OCI-LY7 (cell line): ENCODE measurements at regions not wholly inside any gene's neighbourhood (a gene's known extent, or its start where the extent isn't known, plus 50 kb on each side); places are given as distances from the start of the nearest gene placed in this dataset.

Source experiments
- BruUV-seq: library from RNA; stranded (reverse); fragments of 400-500 nt; replicated peaks from 2 replicates; lab custom pipeline; 2021; lab: Mats Ljungman, UMichigan
- CTCF ChIA-PET: fragments of 300-600 bp; sonication (Branson Sonifier 250); formaldehyde crosslinking; loops from one replicate; lab custom pipeline; 2022; ENCODE audit warnings: antibody characterized with exemption; ENCODE audit not compliant: unreplicated experiment; lab: Charles Lee
- POLR2A ChIA-PET: fragments of 300-600 bp; sonication (Branson Sonifier 250); formaldehyde crosslinking; loops from one replicate; lab custom pipeline; 2022; ENCODE audit warnings: antibody characterized with exemption; lab: Charles Lee
- DNase-seq: peaks from one replicate; pipeline ENCODE4 v3.0.0-alpha.2; 2015; ENCODE audit warnings: low spot score
- H2AFZ ChIP-seq: fragments of 200-600 bp; sonication (generic), shearing (Covaris generic); 2 replicates; pipeline ENCODE4 v1.6.1; 2014; ENCODE audit warnings: mild to moderate bottlenecking, antibody characterized with exemption, low read length, moderate library complexity
- H3K27ac ChIP-seq: fragments of 200-600 bp; sonication (generic); 2 replicates; pipeline ENCODE4 v1.5.1; 2014; ENCODE audit warnings: mixed run types, low read depth, mild to moderate bottlenecking, moderate library complexity, low read length, inconsistent platforms; ENCODE audit not compliant: poor library complexity, severe bottlenecking
- H3K36me3 ChIP-seq: fragments of 200-600 bp; sonication (generic); 2 replicates; pipeline ENCODE4 v1.6.1; 2014; ENCODE audit warnings: mild to moderate bottlenecking, antibody characterized with exemption, low read length, moderate library complexity, mixed read lengths; ENCODE audit not compliant: insufficient read depth
- H3K4me1 ChIP-seq: fragments of 200-600 bp; sonication (generic); 2 replicates; pipeline ENCODE4 v1.5.1; 2014; ENCODE audit warnings: mild to moderate bottlenecking, low read length; ENCODE audit not compliant: insufficient read depth, poor library complexity, severe bottlenecking
- H3K4me2 ChIP-seq: fragments of 200-600 bp; sonication (generic); 2 replicates; pipeline ENCODE4 v1.6.1; 2014; ENCODE audit warnings: mild to moderate bottlenecking, low read length
- H3K4me3 ChIP-seq: fragments of 200-600 bp; sonication (generic); 2 replicates; pipeline ENCODE4 v1.5.1; 2014; ENCODE audit warnings: mild to moderate bottlenecking, low read depth, low read length; ENCODE audit not compliant: poor library complexity, severe bottlenecking
- H3K79me2 ChIP-seq: fragments of 200-600 bp; sonication (generic); 2 replicates; pipeline ENCODE4 v1.6.1; 2016; ENCODE audit warnings: low read depth, mild to moderate bottlenecking, low read length, moderate library complexity, mixed read lengths; ENCODE audit not compliant: insufficient read depth
- H3K9me2 ChIP-seq: fragments of 200-600 bp; sonication (generic); 2 replicates; pipeline ENCODE4 v1.6.1; 2016; ENCODE audit warnings: mild to moderate bottlenecking, low read length, mixed read lengths; ENCODE audit not compliant: insufficient read depth
- H3K9me3 ChIP-seq: fragments of 200-600 bp; sonication (generic); 2 replicates; pipeline ENCODE4 v1.6.1; 2014; ENCODE audit warnings: mild to moderate bottlenecking, mixed run types, low read length, mixed read lengths
- H4K20me1 ChIP-seq: fragments of 200-600 bp; sonication (generic); 2 replicates; pipeline ENCODE4 v1.6.1; 2014; ENCODE audit warnings: mild to moderate bottlenecking, antibody characterized with exemption, low read length, moderate library complexity, mixed read lengths; ENCODE audit not compliant: insufficient read depth
- CTCF ChIP-seq: fragments of 200-600 bp; sonication (generic); conservative IDR thresholded peaks from 2 replicates; pipeline ENCODE4 v1.5.1; 2014; ENCODE audit warnings: mild to moderate bottlenecking, antibody characterized with exemption, low read length, moderate library complexity, mixed read lengths
- EZH2phosphoT487 ChIP-seq: fragments of 200-600 bp; sonication (generic); IDR thresholded peaks from 2 replicates; pipeline ENCODE4 v1.6.1; 2018; ENCODE audit warnings: low read depth, borderline replicate concordance, mild to moderate bottlenecking, mixed run types, antibody characterized with exemption, low read length, moderate library complexity, mixed read lengths
- intact Hi-C: fragments of 100-400 bp; cut with micrococcal nuclease; formaldehyde crosslinking; loops from one replicate; pipeline ENCODE4 v1.10.0; 2022; ENCODE audit not compliant: unreplicated experiment

GRCh38 chr5:5633579-5633978 lies 211.1 kb downstream of the ICE1 start:
- Histone ChIP-seq H4K20me1 (no peaks in the 10 kb centered on the region), H3K9me3 (no peaks in the 10 kb centered on the region), H3K9me2 (no peaks in the 10 kb centered on the region), H3K36me3 (no peaks in the 10 kb centered on the region), H3K27ac (no peak overlapping the region), H3K4me1 (no peaks in the 10 kb centered on the region), H2AFZ (no peak overlapping the region), H3K4me2 (no peak overlapping the region), H3K79me2 (no peaks in the 10 kb centered on the region), H3K4me3 (no peak overlapping the region)
- DNase-seq: no peak
- no TSS peak for BruUV-seq
- TF ChIP-seq EZH2phosphoT487 (no peak), CTCF (no peak)
- POLR2A ChIA-PET: no interaction called here
- intact Hi-C loops: no loop called here
- CTCF ChIA-PET: no interaction called here

GRCh38 chr5:5632678-5633077 lies 210.2 kb downstream of the ICE1 start:
- Histone ChIP-seq H3K4me1 (no peaks in the 10 kb centered on the region), H3K9me3 (no peaks in the 10 kb centered on the region), H2AFZ (no peak overlapping the region), H3K36me3 (no peaks in the 10 kb centered on the region), H4K20me1 (no peaks in the 10 kb centered on the region), H3K4me2 (no peak overlapping the region), H3K27ac (no peak overlapping the region), H3K9me2 (no peaks in the 10 kb centered on the region), H3K79me2 (no peaks in the 10 kb centered on the region), H3K4me3 (no peak overlapping the region)
- no TSS peak for BruUV-seq
- no peak for TF ChIP-seq CTCF
- no peak for TF ChIP-seq EZH2phosphoT487
- ChIA-PET POLR2A (no interaction called here), CTCF (no interaction called here)
- intact Hi-C loops: no loop called here
- no peak for DNase-seq

- Histone ChIP-seq H3K4me3 (no peak overlapping the region), H3K79me2 (no peaks in the 10 kb centered on the region), H3K4me2 (no peak overlapping the region), H4K20me1 (no peaks in the 10 kb centered on the region), H3K4me1 (no peaks in the 10 kb centered on the region), H3K9me3 (no peaks in the 10 kb centered on the region), H3K36me3 (no peaks in the 10 kb centered on the region), H2AFZ (no peak overlapping the region), H3K9me2 (no peaks in the 10 kb centered on the region), H3K27ac (no peak overlapping the region)
- CTCF ChIA-PET: no interaction called here
- TF ChIP-seq EZH2phosphoT487 (no peak), CTCF (no peak)
- BruUV-seq: no TSS peak
- intact Hi-C loops: no loop called here
- no peak for DNase-seq
- POLR2A ChIA-PET: interaction anchor here (0.5 to 1.7 kb wide), 2 partner anchors 11 to 613 kb away, joined by 4 to 5 read pairs; no protein-coding TSS in a partner anchor
These were observed 207.1 kb downstream of the ICE1 start for GRCh38 chr5:5629607-5629978.
